ENCODE measurements at regions not wholly inside any gene's neighbourhood (a gene's known extent, or its start where the extent isn't known, plus 50 kb on each side); places are given as distances from the start of the nearest gene placed in this dataset.

DNA sequence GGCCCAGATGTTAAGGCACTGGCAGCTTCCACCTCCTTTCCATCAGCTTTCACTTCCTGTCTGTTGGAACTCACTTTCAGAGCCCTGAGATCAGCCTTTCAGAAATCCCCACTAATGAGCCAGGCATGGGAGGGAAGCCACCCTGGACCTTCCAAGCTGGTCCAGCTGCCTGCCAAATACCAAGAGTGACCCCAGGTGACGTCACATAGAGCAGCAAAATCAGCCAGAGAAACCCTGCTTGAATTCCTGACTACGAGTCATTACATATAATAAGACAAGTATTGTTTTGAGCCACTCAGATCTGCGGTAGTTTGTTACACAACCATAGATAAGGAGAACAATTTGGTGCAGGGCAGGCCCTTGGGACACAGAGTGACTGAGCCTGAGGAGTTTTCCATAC, 556.0 kb upstream of the JAG1 start:
- DNase-seq: peak; percentile 83

- DNase-seq: no peak
These were observed 557.2 kb upstream of the JAG1 start for GRCh38 chr20:11230999-11231398.

DNA sequence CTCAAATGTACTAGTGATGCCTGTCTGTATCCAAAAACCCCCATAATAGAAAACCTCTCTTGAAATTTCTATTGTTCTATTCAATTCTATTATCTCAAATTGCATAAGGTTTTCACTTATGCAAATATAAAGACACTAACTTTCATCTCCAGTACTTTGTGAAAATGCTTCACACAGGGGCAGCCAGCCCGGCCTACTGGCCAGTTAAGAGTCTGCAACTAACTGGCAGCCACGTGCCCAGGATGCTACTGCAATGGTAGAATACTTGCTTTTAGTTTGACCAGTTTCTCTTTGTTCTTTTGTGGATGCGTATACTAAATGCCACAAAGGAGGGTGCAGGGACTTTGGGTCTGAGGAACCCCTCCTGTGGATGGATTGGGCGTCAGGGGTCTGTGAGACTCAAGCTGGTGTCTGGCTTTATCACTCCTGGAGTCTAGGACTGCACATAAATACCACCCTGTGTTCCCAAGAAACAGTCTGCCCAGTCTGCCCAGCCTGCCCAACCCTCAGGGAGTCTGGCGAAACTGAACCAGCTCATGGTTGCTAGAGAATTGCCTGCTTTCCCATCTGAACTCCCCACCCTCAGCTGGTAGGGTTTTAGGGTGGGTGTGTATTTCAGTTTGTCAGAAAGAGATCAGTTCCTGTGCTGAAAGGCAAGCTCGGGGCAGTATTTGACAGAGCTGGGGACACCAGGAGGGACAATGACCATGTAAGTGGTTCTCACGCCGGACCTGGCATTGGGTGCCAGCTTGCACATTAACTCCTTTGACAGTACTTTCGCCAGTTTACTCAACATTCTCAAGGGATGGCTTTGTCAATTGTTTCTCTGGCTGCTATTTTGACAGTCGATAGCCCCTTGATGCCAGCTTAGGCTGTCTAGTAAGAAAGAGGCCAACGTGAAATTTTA, 558.2 kb upstream of the JAG1 start:
- no peak for DNase-seq

GRCh38 chr20:11232896-11233295, 559.1 kb upstream of the JAG1 start:
- DNase-seq: no peak

DNA sequence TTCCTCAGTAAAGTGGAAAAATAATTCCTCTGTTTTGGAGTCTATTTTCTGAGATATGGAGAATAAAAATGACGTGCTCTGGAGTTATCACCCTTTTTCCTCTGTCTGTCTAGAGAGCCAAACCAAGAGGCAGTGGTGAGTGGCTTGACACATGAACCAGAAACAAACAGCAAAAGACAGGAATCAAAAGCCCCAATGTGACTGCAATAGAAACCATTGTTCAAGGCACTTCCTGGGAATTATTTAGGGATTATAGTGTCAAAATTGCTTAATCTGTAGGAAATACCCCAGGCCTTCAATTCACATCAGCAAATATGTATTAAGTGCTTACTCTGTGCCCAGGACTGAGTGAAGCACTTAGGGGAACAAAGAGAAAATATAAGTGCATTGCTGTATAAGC, 560.4 kb upstream of the JAG1 start:
- DNase-seq: peak; percentile 11

- DNase-seq: peak; percentile 47
These were observed 560.8 kb upstream of the JAG1 start for GRCh38 chr20:11234608-11235007.

- peak; percentile 83 for DNase-seq
These were observed 561.3 kb upstream of the JAG1 start for GRCh38 chr20:11235058-11235457.

DNA sequence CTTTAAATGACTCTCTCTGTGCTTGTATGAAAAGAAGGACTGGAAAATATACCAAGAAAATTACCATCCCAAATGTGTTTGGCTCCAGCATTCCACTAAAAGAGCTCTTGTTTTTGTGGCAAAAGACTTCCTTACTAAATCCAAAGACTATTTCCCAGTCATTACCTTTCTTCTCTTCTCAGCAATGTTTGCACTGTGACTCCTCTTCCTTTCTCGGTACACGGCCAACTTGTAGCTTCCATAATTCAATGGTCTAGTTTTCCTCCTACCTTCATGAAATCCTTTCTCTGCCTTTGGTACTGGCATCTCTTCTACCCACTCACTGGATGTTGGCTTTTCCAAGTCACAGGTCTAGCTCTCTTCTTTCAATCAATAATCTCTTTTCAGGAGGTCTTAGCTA, 568.5 kb upstream of the JAG1 start:
- no peak for DNase-seq

- DNase-seq: no peak
These were observed 571.6 kb upstream of the JAG1 start for GRCh38 chr20:11245431-11245830.

- no peak for DNase-seq
These were observed 572.5 kb upstream of the JAG1 start for GRCh38 chr20:11246251-11246775.

- DNase-seq: no peak
These were observed 573.5 kb upstream of the JAG1 start for GRCh38 chr20:11247046-11248010.

- DNase-seq: no peak
These were observed 574.2 kb upstream of the JAG1 start for GRCh38 chr20:11248011-11248409.

DNA sequence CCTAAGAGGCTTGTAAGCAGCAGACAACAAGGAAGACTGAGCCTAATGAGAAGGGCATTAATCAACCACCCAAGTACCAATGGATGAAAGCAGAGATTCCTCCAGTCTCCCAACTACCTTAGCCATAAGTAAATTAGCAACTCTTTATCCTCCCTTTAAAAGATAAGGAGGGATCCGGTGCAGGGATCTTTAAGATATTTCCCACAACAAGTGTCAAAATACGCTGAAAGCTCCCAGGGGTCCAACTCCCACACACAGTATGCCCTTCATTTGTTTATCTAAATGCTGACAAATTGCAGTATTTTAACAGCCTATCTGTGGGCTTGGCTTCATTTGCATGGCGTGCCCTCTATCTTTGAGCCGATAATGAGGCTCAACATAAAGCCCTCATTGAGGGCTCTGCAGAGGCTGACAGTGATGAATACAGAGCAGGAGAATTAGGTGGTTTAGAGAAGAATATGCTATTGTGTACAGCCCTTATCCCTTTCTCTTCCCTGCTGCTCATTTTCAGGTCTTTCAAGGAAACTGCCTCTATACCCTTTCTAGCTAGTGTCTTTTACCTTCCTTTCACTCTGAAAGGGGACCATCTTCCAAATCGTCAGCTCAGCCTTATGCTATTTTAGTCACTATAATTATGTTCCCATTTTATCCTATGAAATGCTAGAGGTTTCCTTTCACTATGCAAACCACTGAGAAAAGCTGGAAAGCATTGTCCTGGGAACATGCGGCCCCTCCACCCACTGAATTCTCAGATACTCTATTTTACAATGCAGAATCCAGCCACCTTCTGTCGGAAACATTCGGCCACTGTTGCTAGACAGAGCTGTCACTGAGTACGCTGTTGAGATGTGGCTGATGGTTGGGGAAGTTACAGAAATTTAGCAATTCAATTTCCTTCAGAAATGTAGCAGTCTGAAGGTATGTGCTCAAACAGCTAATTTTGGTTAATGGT, 575.2 kb upstream of the JAG1 start:
- DNase-seq: no peak

DNA sequence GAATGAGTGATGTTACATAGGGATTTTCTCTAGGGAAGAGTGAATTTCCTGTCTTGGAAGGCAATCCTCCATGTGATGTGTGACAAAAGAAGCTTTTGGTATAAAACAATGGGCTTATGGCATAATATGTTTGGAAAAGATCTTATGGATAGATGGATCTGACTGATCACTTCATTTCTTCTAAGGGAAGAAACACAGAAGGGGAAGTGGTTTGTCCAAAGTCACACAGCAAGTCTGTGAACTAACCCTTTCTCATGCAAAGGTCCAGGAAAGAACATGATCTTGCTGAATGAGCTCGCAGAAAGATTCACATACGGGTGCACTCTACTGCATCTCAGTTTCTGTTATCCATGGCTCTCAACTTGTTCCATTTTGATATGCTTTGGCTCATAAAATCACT, 575.9 kb upstream of the JAG1 start:
- no peak for DNase-seq

DNA sequence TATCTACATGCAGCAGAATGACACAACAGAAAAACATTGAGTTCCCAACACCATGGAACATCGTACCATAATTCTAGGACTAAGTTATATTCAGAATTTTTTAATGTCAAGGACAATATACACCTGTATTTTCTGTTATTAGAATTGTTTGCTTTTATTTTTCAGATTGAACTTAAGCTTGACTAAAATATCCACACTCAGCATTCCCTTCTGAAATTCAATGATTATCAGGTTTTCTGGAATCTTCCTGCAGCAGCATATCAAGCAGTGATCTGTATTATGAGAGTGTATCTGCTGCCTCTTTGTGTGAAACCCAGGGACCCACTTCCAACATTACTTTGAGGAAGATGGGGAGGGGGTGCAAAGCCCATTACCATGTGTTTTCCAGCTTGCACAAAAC, 578.6 kb upstream of the JAG1 start:
- DNase-seq: no peak

- DNase-seq: no peak
These were observed 581.7 kb upstream of the JAG1 start for GRCh38 chr20:11255455-11255854.

- DNase-seq: no peak
These were observed 582.1 kb upstream of the JAG1 start for GRCh38 chr20:11255860-11256259.

GRCh38 chr20:11260611-11261010, 586.8 kb upstream of the JAG1 start:
- no peak for DNase-seq

- peak; percentile 92 for DNase-seq
These were observed 587.8 kb upstream of the JAG1 start for GRCh38 chr20:11261533-11262000.

DNA sequence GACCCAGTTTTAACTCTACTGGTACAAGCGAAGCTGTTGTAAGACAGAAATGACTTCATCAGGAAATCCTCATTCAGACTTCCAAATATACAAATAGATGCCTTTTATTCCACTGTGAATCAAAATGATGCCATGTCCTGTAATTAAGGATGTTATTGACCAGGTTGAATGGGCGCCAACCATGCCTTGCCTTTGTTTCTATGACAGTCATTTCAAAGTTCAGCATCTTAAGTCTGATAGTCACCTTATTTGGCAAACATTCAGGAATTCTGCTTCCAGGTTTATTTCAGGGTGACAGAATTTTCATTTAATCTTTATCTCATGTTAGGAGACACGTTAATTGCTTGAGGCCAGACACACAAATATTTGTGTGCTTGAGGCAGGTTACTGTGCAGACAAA, 592.8 kb upstream of the JAG1 start:
- peak; percentile 90 for DNase-seq

- DNase-seq: peak; percentile 98
These were observed 593.4 kb upstream of the JAG1 start for GRCh38 chr20:11267131-11267761.
